CD4-positive, alpha-beta T cell treated with Interleukin-2 at 100 ng/mL for 4 hours (primary cell): ENCODE measurements at regions not wholly inside any gene's neighbourhood (a gene's known extent, or its start where the extent isn't known, plus 50 kb on each side); places are given as distances from the start of the nearest gene placed in this dataset.
"Not testable (repeated sequence)": the region's sequence is repeated elsewhere in the genome, so short reads cannot be mapped to it uniquely, and the experiment has no call there.

ENCODE experiments used
- DNase-seq: peaks from one replicate; pipeline ENCODE4 v3.0.0-alpha.2; 2020; ENCODE audit warnings: low spot score

DNA sequence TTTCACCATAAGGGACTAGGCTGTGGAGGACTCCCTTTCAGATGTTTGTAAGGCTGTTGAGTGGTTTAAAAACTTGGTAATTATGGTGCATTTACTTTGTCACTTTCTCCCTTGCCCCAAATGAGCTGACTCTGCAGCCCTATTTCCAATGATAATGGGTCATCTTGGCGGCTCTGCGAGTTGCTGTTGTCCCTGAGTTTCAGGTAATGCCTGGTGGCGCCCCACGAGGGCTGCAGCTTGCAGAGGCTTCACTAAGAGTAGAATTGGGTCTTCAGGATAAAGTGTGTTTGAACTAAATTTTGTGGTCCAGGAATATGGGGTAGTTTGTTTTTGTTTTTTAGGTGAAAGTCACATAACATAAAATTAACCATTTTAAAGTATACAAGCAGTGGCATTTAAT lies 450.1 kb upstream of the CFAP20DC start:
- DNase-seq: no peak

DNA sequence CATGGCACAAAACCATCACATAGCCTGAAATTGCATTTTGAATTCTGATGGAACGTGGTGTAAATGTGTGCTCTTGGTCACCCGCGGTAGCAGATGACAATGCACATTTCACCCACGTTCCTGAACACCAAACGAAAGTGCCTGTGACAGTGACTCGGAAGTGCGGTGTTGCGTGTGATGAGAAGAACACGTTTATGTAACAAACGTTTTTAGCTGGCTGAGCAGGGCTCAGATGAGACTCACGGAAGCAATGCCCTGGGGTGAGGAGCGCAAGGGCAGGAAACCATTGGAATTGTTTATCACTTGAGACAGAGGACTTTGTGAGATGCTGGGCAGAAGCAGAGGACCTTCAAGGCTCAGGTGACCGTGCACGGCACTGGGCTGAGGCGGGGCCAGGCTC lies 449.2 kb upstream of the CFAP20DC start:
- no peak for DNase-seq

GRCh38 chr3:59496250-59496649 lies 446.4 kb upstream of the CFAP20DC start:
- no peak for DNase-seq

GRCh38 chr3:59494969-59495368 lies 445.1 kb upstream of the CFAP20DC start:
- not testable (repeated sequence) for DNase-seq

- DNase-seq: no peak
Measured at GRCh38 chr3:59486520-59486919, 436.7 kb upstream of the CFAP20DC start.

DNA sequence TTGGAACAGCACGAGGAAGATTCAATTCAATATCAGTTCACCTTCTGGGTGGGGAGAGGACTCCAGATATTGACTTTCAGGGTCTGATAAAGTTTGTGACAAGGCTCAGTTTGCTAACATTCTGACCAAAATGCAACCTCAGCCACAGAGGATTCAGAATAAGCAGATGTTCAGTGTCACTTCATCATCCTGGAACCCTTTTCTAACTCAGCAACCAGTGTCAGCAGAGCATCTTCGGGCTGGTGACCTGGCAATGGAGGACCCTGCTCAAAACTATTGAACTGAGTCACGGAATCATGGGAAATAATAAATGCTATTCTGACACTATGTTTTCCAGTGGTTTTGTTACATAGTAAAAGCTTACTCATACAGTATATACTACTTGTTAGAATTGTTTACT lies 433.4 kb upstream of the CFAP20DC start:
- DNase-seq: no peak

DNA sequence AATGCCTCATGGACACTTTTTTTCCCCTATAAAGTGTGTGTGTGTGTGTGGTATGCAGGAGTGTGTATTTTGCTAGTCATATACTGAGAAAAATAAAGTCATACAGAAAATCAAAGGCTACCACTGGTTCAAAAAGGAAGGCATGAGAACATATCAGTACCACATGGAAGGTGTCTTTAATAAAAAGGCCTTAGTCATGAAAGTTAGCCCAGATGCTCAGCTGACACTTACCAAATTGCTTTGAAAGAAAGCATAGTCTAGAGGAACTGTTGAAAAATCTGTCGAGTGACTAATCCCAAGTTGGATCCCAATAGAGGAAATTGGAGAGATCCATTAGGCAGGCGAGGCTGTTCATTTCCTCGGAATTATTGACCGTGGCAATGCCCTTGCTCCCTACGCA lies 432.9 kb upstream of the CFAP20DC start:
- DNase-seq: no peak

GRCh38 chr3:59481776-59482400 lies 432.1 kb upstream of the CFAP20DC start:
- DNase-seq: no peak

DNA sequence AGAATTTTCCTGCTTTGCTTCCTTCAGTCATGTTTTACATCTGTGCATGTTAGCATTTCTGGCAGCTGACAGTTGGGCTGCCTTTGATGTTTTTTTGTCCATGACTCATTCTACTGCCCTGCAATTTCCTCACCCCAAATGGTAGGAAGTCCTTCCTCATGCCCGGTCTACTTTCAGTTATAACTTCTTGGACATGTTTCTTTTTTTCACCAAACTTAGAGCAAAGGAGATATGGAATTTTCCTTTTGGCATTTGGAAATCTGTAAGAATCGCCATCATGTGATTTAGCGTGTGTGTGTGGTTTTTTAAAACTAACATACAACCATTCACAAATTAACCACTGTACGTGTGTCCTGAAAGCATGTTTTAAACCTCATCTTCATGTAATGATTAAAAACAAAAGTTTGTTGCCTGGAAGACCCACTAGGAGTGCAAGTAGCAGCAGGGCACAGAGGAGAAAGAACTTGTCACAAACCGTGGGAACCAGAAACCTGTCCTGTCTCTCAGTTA lies 430.7 kb upstream of the CFAP20DC start:
- peak; percentile 17 for DNase-seq

DNA sequence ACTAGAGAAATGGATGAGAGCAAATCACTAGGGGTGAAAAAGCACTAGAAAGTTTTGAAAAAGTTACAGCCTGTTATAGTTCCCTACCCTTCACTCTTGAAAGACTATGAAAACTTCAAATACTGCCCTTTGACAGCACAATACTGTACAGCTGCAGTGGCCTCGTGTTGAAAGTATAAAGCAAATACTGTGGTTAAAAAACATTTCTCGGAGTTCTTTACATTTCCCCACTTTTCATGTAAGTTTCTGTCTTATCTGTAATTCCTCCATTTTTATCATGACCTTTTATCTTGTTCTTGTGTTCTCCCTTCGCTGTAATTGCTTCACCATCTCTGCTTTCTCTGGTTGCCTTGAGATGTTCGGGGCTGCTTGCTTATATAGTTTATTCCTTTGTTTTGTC lies 423.8 kb upstream of the CFAP20DC start:
- no peak for DNase-seq

DNA sequence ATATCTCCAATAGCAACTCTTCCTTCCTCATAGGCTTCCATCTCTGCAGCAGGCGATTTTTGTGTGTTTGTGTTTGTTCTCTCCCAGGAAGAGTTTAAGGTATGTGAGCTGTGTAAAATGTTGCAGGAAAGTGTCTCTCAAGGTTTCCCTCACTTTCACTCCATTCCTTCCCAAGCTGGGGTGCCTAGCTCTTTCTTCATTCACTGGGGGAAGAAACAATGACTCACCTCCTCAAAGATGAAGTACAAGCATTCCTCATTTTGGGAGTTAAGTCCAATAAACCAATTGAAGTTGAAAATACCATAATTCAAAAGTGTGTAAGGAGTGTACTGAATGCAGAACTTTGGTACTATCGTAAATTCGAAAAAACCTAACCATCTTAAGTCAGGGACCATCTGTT lies 422.7 kb upstream of the CFAP20DC start:
- DNase-seq: no peak

DNA sequence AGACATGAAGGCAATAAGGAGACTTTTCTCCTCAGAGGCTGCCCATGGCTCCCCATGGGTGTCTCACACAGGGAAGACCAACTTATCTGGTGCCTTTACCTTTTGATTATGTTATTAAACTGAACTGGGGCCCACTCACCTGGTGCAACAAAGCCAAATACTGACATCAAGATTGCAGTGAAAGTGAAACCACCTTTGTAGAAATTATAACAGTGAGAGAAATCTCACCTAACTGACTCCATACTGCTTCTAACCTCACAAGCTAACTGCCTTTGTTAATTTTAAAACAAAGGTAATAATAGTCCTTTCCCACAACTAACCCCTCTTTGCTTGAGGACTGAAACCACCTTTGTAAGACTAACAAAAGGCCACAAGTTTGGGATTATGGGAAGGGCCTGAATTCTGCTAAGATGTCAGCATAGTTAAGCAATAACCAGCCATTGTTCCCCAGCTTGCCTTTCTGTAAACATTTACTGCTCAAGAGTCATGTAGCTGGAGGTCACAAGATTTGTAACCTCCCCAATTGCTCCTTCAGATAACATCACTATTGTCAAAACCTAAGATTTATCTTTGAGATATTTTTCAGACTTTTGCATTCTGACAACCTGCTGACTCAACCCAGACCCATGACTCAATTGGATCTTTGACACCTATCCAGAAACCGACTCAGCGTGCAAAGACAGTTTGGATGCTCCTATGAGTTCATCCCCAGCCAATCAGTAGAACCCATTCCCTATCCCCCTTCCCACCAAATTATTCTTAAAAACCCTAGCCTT lies 420.3 kb upstream of the CFAP20DC start:
- DNase-seq: peak; percentile 18

GRCh38 chr3:59467476-59467875 lies 417.7 kb upstream of the CFAP20DC start:
- DNase-seq: no peak

DNA sequence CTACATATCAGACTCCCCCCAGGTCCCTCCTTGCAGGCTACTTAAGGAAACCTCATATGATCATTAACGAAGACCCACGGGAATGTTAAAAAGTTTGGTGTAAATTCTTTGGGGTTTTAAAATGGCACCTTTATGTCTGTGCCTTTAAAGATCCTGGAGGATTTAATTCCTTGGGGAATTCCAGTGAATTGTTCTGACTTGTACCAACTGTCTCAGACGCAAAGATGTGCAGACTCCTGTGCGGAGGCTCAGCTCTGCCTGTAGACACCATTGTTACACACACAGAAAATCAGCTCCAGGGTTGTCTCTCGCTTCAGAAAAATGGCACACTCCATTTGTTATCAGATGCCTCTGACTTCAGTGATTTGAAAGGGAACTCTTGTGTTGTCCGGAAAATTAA lies 414.4 kb upstream of the CFAP20DC start:
- no peak for DNase-seq

GRCh38 chr3:59463253-59463652 lies 413.4 kb upstream of the CFAP20DC start:
- DNase-seq: no peak

GRCh38 chr3:59460068-59460467 lies 410.2 kb upstream of the CFAP20DC start:
- DNase-seq: no peak

GRCh38 chr3:59456852-59457485 lies 407.1 kb upstream of the CFAP20DC start:
- no peak for DNase-seq

DNA sequence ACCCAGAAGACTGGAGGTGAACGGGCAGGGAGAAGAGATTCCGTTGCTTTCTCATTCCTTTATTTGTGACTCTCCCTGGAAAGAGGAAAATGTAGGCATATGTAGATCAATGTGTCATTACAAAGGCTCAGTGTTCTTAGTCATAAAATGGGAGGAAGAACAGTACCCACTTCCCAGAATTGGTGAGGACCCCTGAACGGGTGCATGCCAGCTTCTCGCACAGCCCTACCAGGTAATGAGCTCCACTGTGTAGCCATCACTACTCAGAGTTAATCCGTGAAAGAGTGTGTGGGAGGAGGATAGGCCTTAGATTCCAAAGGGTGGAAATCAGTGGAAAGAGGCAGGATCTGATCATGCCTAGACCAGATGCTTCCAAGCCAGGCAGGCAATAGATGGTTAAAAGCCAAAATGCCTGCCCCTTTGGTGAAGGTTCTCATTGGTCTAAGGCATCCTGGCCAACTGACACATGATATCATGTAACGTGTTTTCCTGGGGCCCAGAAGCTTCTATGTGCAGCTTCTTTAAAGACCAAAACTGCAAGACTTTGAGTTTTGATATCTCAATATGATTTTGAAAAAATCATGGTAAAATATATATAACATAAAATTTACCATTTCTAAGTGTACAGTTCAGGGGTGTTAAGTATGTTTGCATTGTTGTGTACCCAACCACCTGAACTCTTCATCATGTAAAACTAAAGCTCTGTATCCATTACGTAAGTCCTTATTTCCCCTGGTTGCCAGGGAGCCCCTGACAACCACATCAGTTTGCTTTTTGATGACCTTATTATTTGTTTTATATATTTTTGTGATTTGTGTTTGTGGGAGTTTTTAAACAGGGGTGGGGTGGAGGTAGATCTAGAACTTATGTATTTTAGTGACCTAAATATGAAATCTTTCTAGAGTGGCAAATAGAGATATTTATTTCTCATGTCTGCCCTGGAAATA lies 402.2 kb upstream of the CFAP20DC start:
- peak; percentile 42 for DNase-seq

GRCh38 chr3:59450946-59451763 lies 401.3 kb upstream of the CFAP20DC start:
- peak; percentile 84 for DNase-seq

DNA sequence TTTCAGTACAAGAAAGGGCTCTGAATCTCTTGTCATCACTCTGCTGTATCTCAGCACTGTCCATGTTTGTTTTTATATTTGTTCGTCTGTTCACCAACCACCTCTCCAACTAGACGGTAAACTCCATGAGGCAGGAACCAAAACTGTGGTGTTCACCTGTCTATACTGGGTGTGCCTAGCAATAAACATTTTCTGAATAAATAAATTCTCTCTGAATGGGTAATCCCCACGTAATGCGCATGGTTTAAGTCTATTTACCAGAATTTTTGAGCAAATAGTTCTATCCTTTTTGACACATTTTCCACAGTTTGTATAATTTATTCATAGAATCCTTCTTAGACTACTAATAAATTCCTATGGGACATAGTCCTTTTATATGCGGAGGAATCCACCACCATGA lies 400.6 kb upstream of the CFAP20DC start:
- DNase-seq: no peak
